GM23338 (cell line): ENCODE measurements at regions not wholly inside any gene's neighbourhood (a gene's known extent, or its start where the extent isn't known, plus 50 kb on each side); places are given as distances from the start of the nearest gene placed in this dataset.

Source experiments
- ATAC-seq: fragments of 200-7000 bp; cut with Tn5 transposase; 3 replicates; pipeline ENCODE4 v1.9.1; 2020
- DNase-seq: peaks from one replicate; pipeline ENCODE4 v3.0.0-alpha.2; 2015; ENCODE audit warnings: low spot score
- H2AFZ ChIP-seq: fragments of 200-600 bp; sonication (generic); 2 replicates; pipeline ENCODE4 v1.8.0; 2016; ENCODE audit warnings: antibody characterized with exemption, mild to moderate bottlenecking, moderate library complexity
- H3F3A ChIP-seq: fragments of 200-600 bp; sonication (generic); replicated peaks from 2 replicates; pipeline ENCODE4 v1.8.0; 2017; ENCODE audit warnings: antibody characterized with exemption, mixed run types, low read depth
- H3K27ac ChIP-seq: fragments of 200-600 bp; sonication (generic); 2 replicates; pipeline ENCODE4 v1.6.1; 2016; ENCODE audit warnings: low read depth
- H3K27me3 ChIP-seq: fragments of 200-600 bp; sonication (generic); 2 replicates; pipeline ENCODE4 v1.8.0; 2016; ENCODE audit warnings: mild to moderate bottlenecking, mixed run types, moderate library complexity; ENCODE audit not compliant: insufficient read depth
- H3K36me3 ChIP-seq: fragments of 200-600 bp; sonication (generic); 2 replicates; pipeline ENCODE4 v1.8.0; 2016; ENCODE audit warnings: mild to moderate bottlenecking; ENCODE audit not compliant: insufficient read depth
- H3K4me1 ChIP-seq: fragments of 200-600 bp; sonication (generic); 2 replicates; pipeline ENCODE4 v1.8.0; 2016; ENCODE audit warnings: mild to moderate bottlenecking, moderate library complexity; ENCODE audit not compliant: insufficient read depth
- H3K4me2 ChIP-seq: fragments of 200-600 bp; sonication (generic); 2 replicates; pipeline ENCODE4 v1.7.1; 2017; ENCODE audit warnings: mixed run types
- H3K4me3 ChIP-seq: fragments of 200-600 bp; sonication (generic); 2 replicates; pipeline ENCODE4 v1.6.1; 2016; ENCODE audit warnings: mixed run types
- H3K79me2 ChIP-seq: fragments of 200-600 bp; sonication (generic); replicated peaks from 2 replicates; pipeline ENCODE4 v1.8.0; 2017; ENCODE audit warnings: mild to moderate bottlenecking; ENCODE audit not compliant: insufficient read depth
- H3K9me2 ChIP-seq: fragments of 200-600 bp; sonication (generic); 2 replicates; pipeline ENCODE4 v1.8.0; 2017; ENCODE audit not compliant: insufficient read depth
- H4K20me1 ChIP-seq: fragments of 200-600 bp; sonication (generic); replicated peaks from 2 replicates; pipeline ENCODE4 v1.8.0; 2017; ENCODE audit warnings: mild to moderate bottlenecking; ENCODE audit not compliant: insufficient read depth
- H3K27ac Mint-ChIP-seq: 2 replicates; pipeline ENCODE4 v1.8.0; 2020; ENCODE audit warnings: inconsistent platforms, mild to moderate bottlenecking, moderate library complexity, mixed read lengths
- H3K27me3 Mint-ChIP-seq: 3 replicates; pipeline ENCODE4 v1.8.0; 2022; ENCODE audit warnings: low read depth, mild to moderate bottlenecking, moderate library complexity, mixed read lengths, inconsistent platforms; ENCODE audit not compliant: insufficient read depth, poor library complexity
- H3K36me3 Mint-ChIP-seq: 3 replicates; pipeline ENCODE4 v1.8.0; 2021; ENCODE audit warnings: low read depth, mild to moderate bottlenecking, inconsistent platforms, moderate library complexity, mixed read lengths
- H3K4me1 Mint-ChIP-seq: 3 replicates; pipeline ENCODE4 v1.8.0; 2020; ENCODE audit warnings: mild to moderate bottlenecking, inconsistent platforms, mixed read lengths
- H3K4me3 Mint-ChIP-seq: 3 replicates; pipeline ENCODE4 v1.8.0; 2021; ENCODE audit warnings: moderate library complexity, mild to moderate bottlenecking, inconsistent platforms, mixed read lengths
- H3K9me3 Mint-ChIP-seq: 3 replicates; pipeline ENCODE4 v1.8.0; 2020; ENCODE audit warnings: moderate library complexity, mild to moderate bottlenecking, inconsistent platforms, mixed read lengths
- CREB1 ChIP-seq: fragments of 250-450 bp; sonication (Bioruptor Pico); IDR thresholded peaks from 2 replicates; pipeline ENCODE4 v1.5.0; 2020; ENCODE audit warnings: low read depth, mild to moderate bottlenecking, moderate library complexity
- CTCF ChIP-seq, 2 experiments: fragments of 200-600 bp in 1 of 2; sonication (generic) in 1 of 2; conservative IDR thresholded peaks; 2 replicates each; pipeline versions ENCODE4 v1.5.1 to v1.6.1; 2016 to 2017; ENCODE audit warnings: antibody characterized with exemption in 2 of 2, low read depth in 2 of 2, mild to moderate bottlenecking in 2 of 2, moderate library complexity in 1 of 2
- ETS1 ChIP-seq: IDR thresholded peaks from 2 replicates; pipeline ENCODE4 v1.6.1; 2016; ENCODE audit warnings: antibody characterized with exemption
- EZH2 ChIP-seq: fragments of 200-600 bp; sonication (generic); IDR thresholded peaks from one replicate; pipeline ENCODE4 v1.8.0; 2017; ENCODE audit warnings: antibody characterized with exemption, mild to moderate bottlenecking, low read depth; ENCODE audit not compliant: unreplicated experiment
- EZH2phosphoT487 ChIP-seq: fragments of 200-600 bp; sonication (generic); IDR thresholded peaks from one replicate; pipeline ENCODE4 v1.8.1; 2018; ENCODE audit warnings: antibody characterized with exemption; ENCODE audit not compliant: unreplicated experiment
- JUNB ChIP-seq: IDR thresholded peaks from one replicate; pipeline ENCODE4 v1.6.1; 2016; ENCODE audit warnings: antibody characterized with exemption; ENCODE audit not compliant: unreplicated experiment
- POLR2AphosphoS5 ChIP-seq: IDR thresholded peaks from 2 replicates; pipeline ENCODE4 v1.6.1; 2016; ENCODE audit warnings: antibody characterized with exemption, low read depth
- ZNF114 ChIP-seq: fragments of 250-450 bp; sonication (Bioruptor Pico); IDR thresholded peaks from 2 replicates; pipeline ENCODE4 v1.5.0; 2020; ENCODE audit warnings: mild to moderate bottlenecking, moderate library complexity
- ZNF331 ChIP-seq: fragments of 250-450 bp; sonication (Bioruptor Pico); IDR thresholded peaks from 2 replicates; pipeline ENCODE4 v1.5.0; 2020; ENCODE audit warnings: low read depth, mild to moderate bottlenecking, moderate library complexity
- ZNF462 ChIP-seq: fragments of 250-450 bp; sonication (Bioruptor Pico); IDR thresholded peaks from 2 replicates; pipeline ENCODE4 v1.5.0; 2020; ENCODE audit warnings: mild to moderate bottlenecking, moderate library complexity

GRCh38 chr10:52459097-52459496, 145.0 kb downstream of the DKK1 start:
- Mint-ChIP-seq H3K9me3 (no peaks in the 10 kb centered on the region), H3K36me3 (no peaks in the 10 kb centered on the region), H3K4me3 (no peak overlapping the region), H3K27ac (no peak overlapping the region), H3K4me1 (peaks cover 15% of the 10 kb centered on the region), H3K27me3 (no peaks in the 10 kb centered on the region)
- Histone ChIP-seq H3K4me3 (no peak overlapping the region), H3K4me2 (no peak overlapping the region), H3K36me3 (no peaks in the 10 kb centered on the region), H3K9me2 (no peaks in the 10 kb centered on the region), H3F3A (no peaks in the 10 kb centered on the region), H3K4me1 (peaks cover 5% of the 10 kb centered on the region; the same call in 1 of the 2 replicates), H3K79me2 (no peaks in the 10 kb centered on the region), H2AFZ (no peak overlapping the region), H4K20me1 (no peaks in the 10 kb centered on the region), H3K27ac (no peak overlapping the region), H3K27me3 (no peaks in the 10 kb centered on the region)
- no peak for TF ChIP-seq ZNF462
- no peak for TF ChIP-seq ETS1
- TF ChIP-seq POLR2AphosphoS5, result no peak
- no peak for TF ChIP-seq ZNF331
- no peak for TF ChIP-seq EZH2phosphoT487
- DNase-seq (no peak), ATAC-seq (no peak)

- Histone ChIP-seq H3K36me3 (no peaks in the 10 kb centered on the region), H3K9me2 (no peaks in the 10 kb centered on the region), H4K20me1 (no peaks in the 10 kb centered on the region), H3K27me3 (no peaks in the 10 kb centered on the region), H3K4me1 (peaks cover 5% of the 10 kb centered on the region; the same call in 1 of the 2 replicates), H3K79me2 (no peaks in the 10 kb centered on the region), H3K27ac (no peak overlapping the region), H3K4me2 (no peak overlapping the region), H2AFZ (peak overlapping the region; percentile 2; the same call in 1 of the 2 replicates), H3F3A (no peaks in the 10 kb centered on the region), H3K4me3 (no peak overlapping the region)
- ATAC-seq (peak; percentile 63), DNase-seq (peak; percentile 7)
- no peaks in the 10 kb centered on the region for H3K36me3 Mint-ChIP-seq
- H3K4me3 Mint-ChIP-seq, result no peak overlapping the region
- H3K4me1 Mint-ChIP-seq, result peaks cover 16% of the 10 kb centered on the region
- H3K27me3 Mint-ChIP-seq, result peaks cover 1% of the 10 kb centered on the region
- H3K27ac Mint-ChIP-seq, result peak overlapping the region; percentile 17
- H3K9me3 Mint-ChIP-seq, result no peaks in the 10 kb centered on the region
- TF ChIP-seq ZNF331, result no peak
- TF ChIP-seq JUNB, result no peak
- no peak for TF ChIP-seq CREB1 (CRISPR knock-in tag)
- TF ChIP-seq POLR2AphosphoS5, result no peak
- no peak for TF ChIP-seq EZH2
- 0 out of 2 replicates have a peak, but pooled peaks have one; percentile 32 for TF ChIP-seq ZNF114 (CRISPR knock-in tag)
- no peak for TF ChIP-seq CTCF (conservative IDR thresholded peaks at IDR 0.05; ENCODE audit: low read depth in 2 of 2)
- no peak for TF ChIP-seq ETS1
Measured at GRCh38 chr10:52463826-52464225, 149.7 kb downstream of the DKK1 start.
